Endodermal cell (in vitro differentiated cells): ENCODE measurements at regions not wholly inside any gene's neighbourhood (a gene's known extent, or its start where the extent isn't known, plus 50 kb on each side); places are given as distances from the start of the nearest gene placed in this dataset.
A peak's percentile ranks its signal among the peaks of the same experiment; 100 is the strongest.
"Not testable (repeated sequence)": the region's sequence is repeated elsewhere in the genome, so short reads cannot be mapped to it uniquely, and the experiment has no call there.

Experiments used
- DNase-seq: peaks from one replicate; pipeline ENCODE4 v3.0.0-alpha.2; 2017
- H3K27ac ChIP-seq: 2 replicates; pipeline ENCODE4 v1.5.1; 2013; ENCODE audit warnings: mild to moderate bottlenecking, low read depth, low read length, moderate library complexity
- H3K27me3 ChIP-seq: 2 replicates; pipeline ENCODE4 v1.6.1; 2013; ENCODE audit warnings: mild to moderate bottlenecking, low read length, moderate library complexity; ENCODE audit not compliant: insufficient read depth, control insufficient read depth, poor library complexity, severe bottlenecking
- H3K36me3 ChIP-seq: 2 replicates; pipeline ENCODE4 v1.7.0; 2013; ENCODE audit warnings: mild to moderate bottlenecking, low read length, moderate library complexity; ENCODE audit not compliant: control insufficient read depth, insufficient read depth
- H3K4me1 ChIP-seq: one replicate; pipeline ENCODE4 v1.7.0; 2013; ENCODE audit warnings: low read length; ENCODE audit not compliant: control insufficient read depth, insufficient read depth
- H3K4me3 ChIP-seq: 2 replicates; pipeline ENCODE4 v1.5.1; 2013; ENCODE audit warnings: mild to moderate bottlenecking, low read length, moderate library complexity
- H3K9ac ChIP-seq: 2 replicates; pipeline ENCODE4 v1.6.1; 2013; ENCODE audit warnings: mild to moderate bottlenecking, low read length, moderate library complexity; ENCODE audit not compliant: poor library complexity, severe bottlenecking; ENCODE audit errors: extremely low read depth
- H3K9me3 ChIP-seq: 2 replicates; pipeline ENCODE4 v1.6.1; 2013; ENCODE audit warnings: mild to moderate bottlenecking, low read length, moderate library complexity; ENCODE audit not compliant: control insufficient read depth
- H3K27ac Mint-ChIP-seq: 2 replicates; pipeline ENCODE4 v1.8.0; 2020; ENCODE audit warnings: mixed read lengths
- H3K27me3 Mint-ChIP-seq: 2 replicates; pipeline ENCODE4 v1.8.0; 2021; ENCODE audit warnings: mild to moderate bottlenecking, mixed read lengths; ENCODE audit not compliant: insufficient read depth
- H3K36me3 Mint-ChIP-seq: 2 replicates; pipeline ENCODE4 v1.8.0; 2020; ENCODE audit warnings: low read depth, mixed read lengths
- H3K4me1 Mint-ChIP-seq: 2 replicates; pipeline ENCODE4 v1.8.0; 2020; ENCODE audit warnings: mixed read lengths
- H3K4me3 Mint-ChIP-seq: 2 replicates; pipeline ENCODE4 v1.8.0; 2020; ENCODE audit warnings: mild to moderate bottlenecking, moderate library complexity, mixed read lengths
- H3K9me3 Mint-ChIP-seq: 2 replicates; pipeline ENCODE4 v1.8.0; 2020; ENCODE audit warnings: mild to moderate bottlenecking, mixed read lengths
- WGBS, 2 experiments: methylation state at CpG; one replicate each; pipeline versions ENCODE4 v1.1.5 to v1.1.7; 2013; ENCODE audit warnings: missing lambda C conversion rate in 2 of 2, mixed read lengths in 1 of 2; ENCODE audit not compliant: insufficient coverage in 1 of 2, insufficient read length in 1 of 2; 5-methylcytosine and 5-hydroxymethylcytosine counted together
- TF ChIP-seq, protein P1 (sequence below): fragments of 200-600 bp; sonication (generic); conservative IDR thresholded peaks from 2 replicates; pipeline ENCODE4 v1.5.0; 2021; ENCODE audit warnings: antibody characterized with exemption, mild to moderate bottlenecking

DNA sequence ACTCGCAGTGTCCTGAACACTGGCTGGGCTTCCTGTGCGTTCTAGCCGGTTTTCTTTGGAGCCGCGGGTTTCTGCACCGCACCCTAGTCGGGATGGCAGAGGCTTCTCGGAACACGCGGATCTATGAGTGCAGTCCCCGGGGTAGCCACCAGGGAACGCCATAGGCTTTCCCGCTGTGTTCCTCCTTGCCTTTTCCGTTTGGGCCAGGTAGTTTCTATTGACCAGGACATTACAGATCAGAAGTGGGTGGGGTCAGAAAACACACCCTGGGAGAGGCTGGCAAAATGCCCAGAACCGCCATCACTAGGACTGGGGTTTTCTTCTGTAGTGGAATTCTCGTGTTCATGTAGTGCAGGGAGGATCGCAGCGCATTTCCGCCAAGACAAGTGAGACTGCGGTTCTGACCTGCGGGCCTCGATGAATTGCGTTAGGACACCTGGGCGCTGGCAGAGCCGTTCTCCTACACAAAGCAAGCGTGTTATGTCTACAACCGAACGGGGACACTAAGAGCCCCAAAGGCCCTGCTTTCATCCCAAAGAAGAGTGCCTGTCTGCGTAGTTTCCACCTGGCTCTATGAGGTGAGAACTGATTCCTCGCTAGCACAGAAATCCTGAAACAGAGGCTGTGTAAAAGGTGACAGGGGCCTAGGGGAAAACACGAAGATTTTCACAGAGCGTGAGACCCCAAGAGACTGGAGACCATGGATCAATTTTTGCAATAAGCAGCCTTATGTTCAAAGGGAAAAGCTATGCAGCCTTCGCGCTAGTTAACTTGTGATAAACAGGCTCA lies 121.5 kb downstream of the PPIAL4G start:
- not testable (repeated sequence) for H3K36me3 ChIP-seq, H3K4me1 ChIP-seq, H3K36me3 Mint-ChIP-seq, H3K9me3 Mint-ChIP-seq, H3K27ac ChIP-seq, H3K9me3 ChIP-seq, H3K9ac ChIP-seq
- H3K4me3 ChIP-seq: peak overlapping the region; percentile 68
- H3K27me3 Mint-ChIP-seq: peaks cover 52% of the 10 kb centered on the region
- WGBS, 2 experiments: 16 to 29% methylated on average over 9 to 34 of the region's 34 CpGs
- peak; percentile 81 for DNase-seq
- H3K4me1 Mint-ChIP-seq: peaks cover 14% of the 10 kb centered on the region
- H3K27ac Mint-ChIP-seq: peak overlapping the region; percentile 89
- H3K4me3 Mint-ChIP-seq: peak overlapping the region; percentile 74
- peaks cover 48% of the 10 kb centered on the region for H3K27me3 ChIP-seq
- TF ChIP-seq, protein P1, sequence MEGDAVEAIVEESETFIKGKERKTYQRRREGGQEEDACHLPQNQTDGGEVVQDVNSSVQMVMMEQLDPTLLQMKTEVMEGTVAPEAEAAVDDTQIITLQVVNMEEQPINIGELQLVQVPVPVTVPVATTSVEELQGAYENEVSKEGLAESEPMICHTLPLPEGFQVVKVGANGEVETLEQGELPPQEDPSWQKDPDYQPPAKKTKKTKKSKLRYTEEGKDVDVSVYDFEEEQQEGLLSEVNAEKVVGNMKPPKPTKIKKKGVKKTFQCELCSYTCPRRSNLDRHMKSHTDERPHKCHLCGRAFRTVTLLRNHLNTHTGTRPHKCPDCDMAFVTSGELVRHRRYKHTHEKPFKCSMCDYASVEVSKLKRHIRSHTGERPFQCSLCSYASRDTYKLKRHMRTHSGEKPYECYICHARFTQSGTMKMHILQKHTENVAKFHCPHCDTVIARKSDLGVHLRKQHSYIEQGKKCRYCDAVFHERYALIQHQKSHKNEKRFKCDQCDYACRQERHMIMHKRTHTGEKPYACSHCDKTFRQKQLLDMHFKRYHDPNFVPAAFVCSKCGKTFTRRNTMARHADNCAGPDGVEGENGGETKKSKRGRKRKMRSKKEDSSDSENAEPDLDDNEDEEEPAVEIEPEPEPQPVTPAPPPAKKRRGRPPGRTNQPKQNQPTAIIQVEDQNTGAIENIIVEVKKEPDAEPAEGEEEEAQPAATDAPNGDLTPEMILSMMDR: peak; percentile 82

DNA sequence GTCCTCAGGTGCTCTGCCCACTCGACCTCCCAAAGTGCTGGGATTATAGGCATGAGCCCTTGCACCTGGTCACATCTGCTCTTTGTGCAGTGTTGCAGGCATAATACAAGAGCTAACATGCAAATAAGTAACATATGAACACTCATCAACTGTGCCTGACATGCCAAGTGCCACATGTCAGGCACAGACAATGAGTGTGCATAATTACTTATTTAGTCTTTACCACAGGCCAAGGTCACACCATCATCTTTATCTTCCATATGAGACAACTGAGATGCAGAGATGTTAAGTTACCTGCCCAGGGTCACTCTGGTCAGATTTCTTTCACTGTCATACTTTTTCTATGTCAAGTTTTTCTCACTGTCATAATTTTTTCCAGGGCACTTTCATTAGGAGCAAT lies 126.1 kb downstream of the PPIAL4G start:
- TF ChIP-seq, protein P1: no peak
- Mint-ChIP-seq H3K27me3 (peaks cover 67% of the 10 kb centered on the region), H3K4me1 (peaks cover 14% of the 10 kb centered on the region), H3K4me3 (no peak overlapping the region), H3K27ac (no peak overlapping the region), H3K36me3 (no peaks in the 10 kb centered on the region), H3K9me3 (no peaks in the 10 kb centered on the region)
- WGBS, 2 experiments: 86 to 92% methylated on average over 1 of the region's 1 CpG
- Histone ChIP-seq H3K4me1 (peaks cover 3% of the 10 kb centered on the region), H3K4me3 (no peak overlapping the region), H3K9me3 (no peaks in the 10 kb centered on the region), H3K27me3 (peaks cover 61% of the 10 kb centered on the region), H3K9ac (no peak overlapping the region), H3K27ac (no peak overlapping the region), H3K36me3 (no peaks in the 10 kb centered on the region)
- no peak for DNase-seq

DNA sequence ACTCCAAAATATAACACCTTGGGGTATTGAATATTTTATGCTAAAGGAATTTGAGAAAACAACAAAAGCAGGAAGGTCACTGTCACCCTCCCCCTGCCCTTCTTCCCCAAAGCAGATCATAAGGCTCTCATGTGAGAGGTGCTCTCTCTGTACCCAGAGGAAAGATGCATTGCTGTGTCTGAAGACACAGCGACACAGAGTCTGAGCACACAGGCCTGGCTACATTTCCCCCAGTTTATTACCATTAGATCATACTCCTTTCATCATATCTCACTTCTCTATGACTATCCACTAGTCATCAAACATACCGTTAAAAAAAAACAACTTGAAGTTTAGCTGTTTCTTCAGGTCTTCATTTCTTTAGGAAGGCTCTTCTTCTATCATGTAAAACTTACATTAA lies 127.1 kb downstream of the PPIAL4G start:
- H3K4me3 ChIP-seq: no peak overlapping the region
- no peaks in the 10 kb centered on the region for H3K9me3 Mint-ChIP-seq
- H3K4me1 Mint-ChIP-seq: peaks cover 14% of the 10 kb centered on the region
- H3K4me1 ChIP-seq: peaks cover 3% of the 10 kb centered on the region
- peaks cover 59% of the 10 kb centered on the region for H3K27me3 ChIP-seq
- TF ChIP-seq, protein P1: no peak
- no peak overlapping the region for H3K27ac Mint-ChIP-seq
- WGBS, 2 experiments: 88 to 92% methylated on average over 1 to 2 of the region's 2 CpGs
- H3K9ac ChIP-seq: no peak overlapping the region
- no peak overlapping the region for H3K4me3 Mint-ChIP-seq
- no peaks in the 10 kb centered on the region for H3K9me3 ChIP-seq
- no peak for DNase-seq
- H3K27me3 Mint-ChIP-seq: peaks cover 66% of the 10 kb centered on the region
- H3K27ac ChIP-seq: no peak overlapping the region
- H3K36me3 ChIP-seq: no peaks in the 10 kb centered on the region
- H3K36me3 Mint-ChIP-seq: no peaks in the 10 kb centered on the region
